ENCODE measurements at regions not wholly inside any gene's neighbourhood (a gene's known extent, or its start where the extent isn't known, plus 50 kb on each side); places are given as distances from the start of the nearest gene placed in this dataset.
"Not testable (repeated sequence)": the region's sequence is repeated elsewhere in the genome, so short reads cannot be mapped to it uniquely, and the experiment has no call there.

DNA sequence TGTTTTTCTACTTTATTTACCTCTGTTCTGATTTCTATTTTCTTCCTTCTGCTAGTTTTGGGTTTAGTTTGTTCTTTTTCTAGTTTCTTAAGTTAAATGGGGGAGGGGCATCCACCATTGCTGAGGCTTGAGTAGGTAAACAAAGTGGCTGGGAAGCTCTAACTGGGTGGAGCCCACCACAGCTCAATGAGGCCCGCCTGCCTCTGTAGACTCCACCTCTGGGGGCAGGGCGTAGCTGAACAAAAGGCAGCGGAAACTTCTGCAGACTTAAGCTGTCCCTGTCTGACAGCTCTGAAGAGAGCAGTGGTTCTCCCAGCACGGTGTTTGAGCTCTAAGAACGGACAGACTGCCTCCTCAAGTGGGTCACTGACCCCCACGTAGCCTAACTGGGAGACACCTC is 316.7 kb downstream of the RPLP1 start:
- not testable (repeated sequence) for DNase-seq (ENCODE audit: low read depth)

DNA sequence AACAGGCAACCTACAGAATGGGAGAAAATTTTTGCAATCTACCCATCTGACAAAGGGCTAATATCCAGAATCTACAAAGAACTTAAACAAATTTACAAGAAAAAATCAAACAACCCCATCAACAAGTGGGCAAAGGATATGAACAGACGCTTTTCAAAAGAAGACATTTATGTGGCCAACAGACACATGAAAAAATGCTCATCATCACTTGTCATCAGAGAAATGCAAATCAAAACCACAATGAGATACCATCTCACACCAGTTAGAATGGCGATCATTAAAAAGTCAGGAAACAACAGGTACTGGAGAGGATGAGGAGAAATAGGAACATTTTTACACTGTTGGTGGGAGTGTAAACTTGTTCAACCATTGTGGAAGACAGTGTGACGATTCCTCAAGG is 321.6 kb downstream of the RPLP1 start:
- not testable (repeated sequence) for DNase-seq (ENCODE audit: low read depth)

DNA sequence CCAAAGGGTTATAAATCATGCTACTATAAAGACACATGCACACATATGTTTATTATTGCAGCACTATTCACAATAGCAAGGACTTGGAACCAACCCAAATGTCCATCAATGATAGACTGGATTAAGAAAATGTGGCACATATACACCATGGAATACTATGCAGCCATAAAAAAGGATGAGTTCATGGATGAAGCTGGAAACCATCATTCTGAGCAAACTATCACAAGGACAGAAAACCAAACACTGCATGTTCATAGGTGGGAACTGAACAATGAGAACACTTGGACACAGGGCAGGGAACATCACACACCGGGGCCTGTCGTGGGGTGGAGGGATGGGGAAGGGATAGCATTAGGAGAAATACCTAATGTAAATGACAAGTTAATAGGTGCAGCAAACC is 322.1 kb downstream of the RPLP1 start:
- DNase-seq (ENCODE audit: low read depth): not testable (repeated sequence)

GRCh38 chr15:69777356-69777755 is 320.4 kb downstream of the TLE3 start:
- DNase-seq (ENCODE audit: low read depth): no peak

DNA sequence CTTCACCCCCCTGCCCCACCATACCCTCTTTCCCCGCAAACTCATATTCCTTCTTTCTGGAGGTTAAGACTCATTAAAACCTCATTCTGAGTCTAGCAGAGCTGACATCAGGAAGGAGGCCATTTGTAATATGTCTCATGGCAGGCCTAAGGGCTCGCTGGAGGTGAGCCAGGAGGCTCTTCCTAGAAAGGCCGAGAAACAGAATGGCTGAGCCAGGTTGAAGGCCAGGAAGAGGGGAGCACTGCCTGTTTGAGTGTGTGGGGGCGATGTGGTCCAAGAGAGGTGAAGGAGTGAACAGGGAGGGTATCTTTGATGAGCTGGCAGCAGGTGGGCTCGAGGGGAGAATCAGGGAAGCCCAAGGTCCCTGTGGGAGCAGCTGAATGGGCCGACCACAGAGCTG is 317.3 kb downstream of the TLE3 start:
- DNase-seq (ENCODE audit: low read depth): no peak

DNA sequence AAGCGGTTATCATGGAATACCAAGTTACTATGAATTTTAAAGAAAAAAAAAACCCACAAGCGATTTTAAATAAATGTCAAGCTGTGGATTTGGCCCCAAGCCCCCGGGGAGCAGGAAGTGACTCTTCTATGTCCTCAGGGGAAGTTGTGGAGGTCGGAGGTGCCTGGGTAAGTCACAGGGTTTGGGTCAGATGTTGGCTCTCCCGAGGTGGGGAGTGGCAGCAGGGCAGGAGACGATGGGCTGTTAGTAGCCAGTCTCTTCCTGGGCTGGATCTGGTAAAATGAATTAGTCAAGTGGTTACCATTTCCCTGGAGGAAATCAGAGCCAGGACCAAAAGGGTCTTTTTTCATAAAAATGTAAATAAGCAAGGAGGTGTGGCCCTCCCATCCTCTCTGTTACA is 316.7 kb downstream of the TLE3 start:
- no peak for DNase-seq (ENCODE audit: low read depth)

DNA sequence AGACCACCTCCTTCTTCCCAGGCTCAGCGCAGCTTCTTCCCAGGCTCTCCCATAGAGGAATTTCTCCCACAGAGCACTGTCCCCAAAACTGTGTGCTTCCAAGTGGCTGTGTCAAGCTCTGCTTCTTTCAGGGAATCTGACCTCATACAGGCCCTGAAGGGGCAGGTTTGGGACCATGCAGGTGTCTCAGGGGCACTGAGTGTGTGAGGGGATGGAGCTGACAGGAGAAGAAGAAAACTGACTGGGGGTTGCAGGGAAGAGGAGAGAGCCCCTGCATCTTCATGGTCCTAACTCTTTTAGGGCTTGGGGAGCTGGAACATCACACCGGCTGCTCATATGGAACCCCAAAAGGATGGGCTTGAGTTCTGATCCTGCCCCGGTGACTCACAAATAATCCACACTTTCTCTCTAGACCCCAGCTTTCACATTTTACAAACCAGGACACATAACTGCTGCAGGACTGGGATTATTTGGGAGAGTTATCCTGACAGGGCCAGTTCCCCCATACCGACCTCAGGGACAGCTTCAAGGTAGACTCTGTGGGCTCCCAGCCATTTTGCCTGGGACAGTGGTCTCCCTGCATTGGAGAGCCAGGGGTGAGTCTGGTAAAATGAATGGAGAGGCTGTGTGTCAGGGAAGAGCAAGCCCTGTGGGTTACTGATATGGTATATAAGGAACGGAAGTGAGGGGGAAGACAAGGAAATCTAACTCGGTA is 316.1 kb downstream of the TLE3 start:
- DNase-seq (ENCODE audit: low read depth): no peak

- DNase-seq (ENCODE audit: low read depth): no peak
Observed at GRCh38 chr15:69782139-69782658, 315.5 kb downstream of the TLE3 start.

DNA sequence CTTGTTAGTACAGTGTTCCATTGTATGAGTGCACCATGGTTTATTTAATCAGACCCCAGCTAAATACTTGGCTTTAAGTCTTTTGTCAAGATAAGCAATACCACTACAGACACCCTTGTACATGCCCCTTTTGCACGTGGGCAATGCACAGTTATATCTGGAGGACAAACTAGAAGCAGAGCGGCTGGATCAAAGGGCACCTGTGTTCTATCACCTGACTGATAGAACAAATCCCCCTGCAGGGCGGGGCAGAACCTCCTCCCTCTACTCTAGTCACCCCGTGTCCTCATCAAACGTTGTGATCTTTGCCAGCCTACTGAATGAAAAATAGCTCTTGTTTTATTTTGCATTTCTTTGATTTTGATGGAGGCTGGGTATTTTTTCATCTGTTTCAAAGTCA is 314.9 kb downstream of the TLE3 start:
- DNase-seq (ENCODE audit: low read depth): no peak

- no peak for DNase-seq (ENCODE audit: low read depth)
Observed at GRCh38 chr15:69783211-69783610, 314.5 kb downstream of the TLE3 start.

GRCh38 chr15:69784798-69785566 is 312.7 kb downstream of the TLE3 start:
- no peak for DNase-seq (ENCODE audit: low read depth)

GRCh38 chr15:69786136-69786701 is 311.5 kb downstream of the TLE3 start:
- no peak for DNase-seq (ENCODE audit: low read depth)

- DNase-seq (ENCODE audit: low read depth): no peak
Observed at GRCh38 chr15:69787791-69788190, 309.9 kb downstream of the TLE3 start.

DNA sequence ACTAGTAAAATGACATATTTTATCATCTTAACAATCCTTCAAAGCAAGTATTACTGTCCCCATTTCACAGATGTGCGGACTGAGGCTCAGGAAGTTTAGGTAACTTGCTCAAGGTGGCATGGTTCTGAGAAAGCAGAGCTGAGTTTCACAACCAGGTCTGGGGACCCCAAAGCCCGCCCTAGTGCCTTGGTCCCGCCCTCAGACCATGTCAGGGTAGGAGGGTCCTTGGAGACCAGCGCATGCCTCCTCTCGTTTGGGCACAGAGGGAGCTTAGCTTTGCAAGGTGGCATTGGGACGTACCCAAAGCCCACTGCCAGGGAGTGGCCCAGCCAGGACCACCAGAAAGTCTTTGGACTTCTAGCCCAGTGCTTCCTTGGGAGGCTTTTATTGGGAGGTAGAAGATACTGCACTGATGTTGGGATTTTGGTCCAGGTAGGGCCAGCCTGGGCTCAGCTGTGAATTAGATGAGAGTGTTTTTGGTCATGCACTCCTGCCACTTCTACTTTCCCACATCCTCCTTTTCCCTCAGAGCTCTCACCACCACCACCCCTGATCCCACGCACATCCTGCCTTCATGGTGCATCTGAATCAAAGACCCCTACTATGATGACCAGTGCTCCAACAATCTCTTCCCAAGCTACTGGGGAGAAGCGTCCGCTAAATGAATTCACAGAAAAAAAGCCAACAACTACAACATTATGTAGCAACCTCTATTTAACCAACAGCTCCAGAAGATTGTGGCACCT is 307.9 kb downstream of the TLE3 start:
- DNase-seq (ENCODE audit: low read depth): no peak

GRCh38 chr15:69790632-69791031 is 307.1 kb downstream of the TLE3 start:
- DNase-seq (ENCODE audit: low read depth): no peak

DNA sequence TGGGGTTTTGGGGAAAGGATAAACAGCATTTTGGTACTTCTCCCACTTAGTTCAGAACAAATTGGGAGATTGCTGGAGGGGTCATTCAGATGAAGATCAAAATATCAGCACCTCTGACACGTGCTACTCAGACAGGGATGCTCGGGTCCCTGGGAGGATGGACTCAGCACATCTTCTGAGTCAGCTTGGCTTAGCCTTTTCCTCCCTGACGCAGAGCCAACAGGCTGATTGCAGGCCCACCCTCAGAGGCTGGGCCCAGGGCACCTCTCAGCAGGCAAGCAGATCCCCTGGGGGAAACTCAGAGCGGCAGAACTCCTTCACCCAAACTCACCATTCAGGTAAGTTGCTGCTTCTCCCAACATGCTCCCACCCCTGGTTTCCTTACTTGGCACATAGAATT is 304.9 kb downstream of the TLE3 start:
- DNase-seq (ENCODE audit: low read depth): no peak

DNA sequence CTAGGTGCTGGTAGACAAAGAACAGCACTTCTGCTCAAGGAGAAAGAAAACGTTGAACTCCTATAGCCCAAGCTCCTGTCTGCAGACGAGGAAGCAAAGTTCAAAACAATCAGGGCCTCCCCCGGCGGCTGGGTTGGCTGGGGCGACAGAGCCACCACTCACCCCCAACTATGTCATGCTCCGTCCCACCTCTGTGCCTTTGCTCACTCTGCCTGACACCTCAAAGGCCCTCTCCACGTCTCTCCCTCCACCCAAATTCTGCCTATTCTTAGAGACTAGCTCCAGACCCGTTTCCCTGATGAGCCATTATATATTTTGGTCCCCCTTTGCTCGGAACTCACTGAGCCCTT is 304.3 kb downstream of the TLE3 start:
- no peak for DNase-seq (ENCODE audit: low read depth)

GRCh38 chr15:69793781-69794451 is 303.8 kb downstream of the TLE3 start:
- DNase-seq (ENCODE audit: low read depth): no peak

- peak; percentile 53 for DNase-seq (ENCODE audit: low read depth)
Observed at GRCh38 chr15:69794645-69795469, 302.9 kb downstream of the TLE3 start.

DNA sequence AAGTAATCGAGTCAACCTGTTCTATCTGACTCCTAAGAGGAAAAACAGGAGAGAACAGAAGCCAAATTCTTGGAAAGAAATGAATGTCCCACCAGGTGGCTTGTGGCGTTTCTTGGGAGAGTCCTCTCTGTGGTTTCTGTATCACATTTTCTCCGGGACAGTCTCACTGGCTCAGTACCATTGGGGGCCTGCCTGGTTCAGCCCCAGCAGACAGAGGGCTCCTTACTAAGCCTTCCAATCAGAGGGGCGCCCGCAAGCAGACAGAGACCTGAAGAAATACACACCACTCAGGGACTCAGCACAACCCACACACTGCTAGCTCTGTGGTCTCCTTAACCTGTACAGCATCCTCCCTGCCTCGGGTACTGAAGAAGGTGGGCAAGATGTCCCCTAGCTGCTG is 302.1 kb downstream of the TLE3 start:
- DNase-seq (ENCODE audit: low read depth): no peak

DNA sequence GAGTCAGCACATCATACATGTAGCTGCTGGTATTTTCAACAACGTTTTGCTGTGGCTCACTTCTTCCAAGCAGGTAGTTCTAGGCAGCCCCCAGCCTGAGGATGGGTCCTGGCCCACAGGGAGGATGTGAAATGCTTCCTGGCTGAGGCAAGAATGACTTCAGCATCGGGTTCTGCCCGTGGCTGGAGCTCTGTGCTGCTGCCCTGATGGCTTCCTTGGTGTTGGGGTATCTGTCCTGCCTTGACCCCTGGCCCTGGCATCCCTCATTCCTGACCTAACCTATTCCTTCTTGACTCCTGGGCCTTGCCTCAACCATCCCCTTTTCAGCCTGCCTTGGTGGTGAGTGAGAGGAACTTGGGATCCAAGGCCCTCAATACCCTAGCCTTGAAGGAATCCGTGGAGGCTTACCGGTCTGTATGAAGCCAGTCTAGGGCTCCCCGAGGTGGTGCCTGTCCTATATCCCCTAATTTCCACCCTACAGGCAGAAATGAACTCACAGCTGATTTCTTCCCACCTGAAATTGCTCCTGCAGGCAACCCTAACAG is 300.6 kb downstream of the TLE3 start:
- no peak for DNase-seq (ENCODE audit: low read depth)

Data from HS-27A (cell line).